ENCODE measurements at regions not wholly inside any gene's neighbourhood (a gene's known extent, or its start where the extent isn't known, plus 50 kb on each side); places are given as distances from the start of the nearest gene placed in this dataset.
"Not testable (repeated sequence)": the region's sequence is repeated elsewhere in the genome, so short reads cannot be mapped to it uniquely, and the experiment has no call there.

GRCh38 chr1:10947181-10947580 lies 65.3 kb upstream of the TARDBP start:
- H3K27ac Mint-ChIP-seq = no peak overlapping the region
- Histone ChIP-seq H3K36me3 (ENCODE audit: control insufficient read depth in 2 of 3, insufficient read depth in 3 of 3, low read length in 3 of 3) (no peaks in the 10 kb centered on the region), H3K9me3 (ENCODE audit: control insufficient read depth in 2 of 3, low read length in 3 of 3) (no peaks in the 10 kb centered on the region), H3K27ac (ENCODE audit: low read depth, low read length) (no peak overlapping the region), H3K27me3 (ENCODE audit: control insufficient read depth in 2 of 2, insufficient read depth in 2 of 2, low read length in 2 of 2) (no peaks in the 10 kb centered on the region), H3K4me1 (ENCODE audit: control insufficient read depth in 2 of 2, insufficient read depth in 2 of 2, low read length in 2 of 2) (peaks cover 0 to 1% of the 10 kb centered on the region in 2 donors), H3K4me3 (ENCODE audit: low read length) (no peak overlapping the region)
- ATAC-seq (no peak), DNase-seq (no peak)
- no peaks in the 10 kb centered on the region for H3K36me3 Mint-ChIP-seq
- intact Hi-C loops (cut with micrococcal nuclease) = no loop called here
- POLR2A ChIA-PET = no interaction called here
- no peak overlapping the region for H3K4me3 Mint-ChIP-seq
- H3K4me1 Mint-ChIP-seq = peaks cover 0 to 11% (median 7%) of the 10 kb centered on the region in 7 donors
- CTCF ChIA-PET = no interaction called here
- peaks cover 19 to 41% (median 21%) of the 10 kb centered on the region in 5 donors for H3K27me3 Mint-ChIP-seq
- no peaks in the 10 kb centered on the region for H3K9me3 Mint-ChIP-seq

GRCh38 chr1:10947691-10948462 lies 64.6 kb upstream of the TARDBP start:
- Mint-ChIP-seq H3K27me3 (peaks cover 19 to 38% (median 21%) of the 10 kb centered on the region in 5 donors), H3K4me3 (no peak overlapping the region), H3K9me3 (no peaks in the 10 kb centered on the region), H3K4me1 (peaks cover 0 to 8% (median 7%) of the 10 kb centered on the region in 7 donors), H3K36me3 (no peaks in the 10 kb centered on the region), H3K27ac (no peak overlapping the region)
- intact Hi-C loops (cut with micrococcal nuclease) = no loop called here
- H3K4me3 ChIP-seq (ENCODE audit: low read length) = no peak overlapping the region
- CTCF ChIA-PET = no interaction called here
- H3K4me1 ChIP-seq (ENCODE audit: control insufficient read depth in 2 of 2, insufficient read depth in 2 of 2, low read length in 2 of 2) = no peaks in the 10 kb centered on the region
- ATAC-seq (no peak), DNase-seq (no peak)
- no peaks in the 10 kb centered on the region for H3K36me3 ChIP-seq (ENCODE audit: control insufficient read depth in 2 of 3, insufficient read depth in 3 of 3, low read length in 3 of 3)
- H3K27ac ChIP-seq (ENCODE audit: low read depth, low read length) = no peak overlapping the region
- POLR2A ChIA-PET = no interaction called here
- no peaks in the 10 kb centered on the region for H3K9me3 ChIP-seq (ENCODE audit: control insufficient read depth in 2 of 3, low read length in 3 of 3)
- no peaks in the 10 kb centered on the region for H3K27me3 ChIP-seq (ENCODE audit: control insufficient read depth in 2 of 2, insufficient read depth in 2 of 2, low read length in 2 of 2)

GRCh38 chr1:10948463-10948775 lies 64.0 kb upstream of the TARDBP start:
- Mint-ChIP-seq H3K27ac (no peak overlapping the region), H3K36me3 (no peaks in the 10 kb centered on the region), H3K27me3 (peaks cover 16 to 35% (median 18%) of the 10 kb centered on the region in 5 donors), H3K4me1 (peaks cover 0 to 8% (median 7%) of the 10 kb centered on the region in 7 donors), H3K4me3 (no peak overlapping the region), H3K9me3 (no peaks in the 10 kb centered on the region)
- Histone ChIP-seq H3K36me3 (ENCODE audit: control insufficient read depth in 2 of 3, insufficient read depth in 3 of 3, low read length in 3 of 3) (no peaks in the 10 kb centered on the region), H3K9me3 (ENCODE audit: control insufficient read depth in 2 of 3, low read length in 3 of 3) (no peaks in the 10 kb centered on the region), H3K27me3 (ENCODE audit: control insufficient read depth in 2 of 2, insufficient read depth in 2 of 2, low read length in 2 of 2) (no peaks in the 10 kb centered on the region), H3K27ac (ENCODE audit: low read depth, low read length) (no peak overlapping the region), H3K4me1 (ENCODE audit: control insufficient read depth in 2 of 2, insufficient read depth in 2 of 2, low read length in 2 of 2) (no peaks in the 10 kb centered on the region), H3K4me3 (ENCODE audit: low read length) (no peak overlapping the region)
- CTCF ChIA-PET = no interaction called here
- POLR2A ChIA-PET = no interaction called here
- ATAC-seq (no peak), DNase-seq (no peak)
- intact Hi-C loops (cut with micrococcal nuclease) = no loop called here

GRCh38 chr1:10950316-10951172 lies 61.9 kb upstream of the TARDBP start:
- Mint-ChIP-seq H3K27me3 (peaks cover 2 to 17% (median 4%) of the 10 kb centered on the region in 5 donors), H3K36me3 (no peaks in the 10 kb centered on the region), H3K9me3 (no peaks in the 10 kb centered on the region), H3K4me3 (no peak overlapping the region), H3K4me1 (no peaks in the 10 kb centered on the region), H3K27ac (no peak overlapping the region)
- Histone ChIP-seq H3K9me3 (ENCODE audit: control insufficient read depth in 2 of 3, low read length in 3 of 3) (no peaks in the 10 kb centered on the region), H3K27me3 (ENCODE audit: control insufficient read depth in 2 of 2, insufficient read depth in 2 of 2, low read length in 2 of 2) (no peaks in the 10 kb centered on the region), H3K4me3 (ENCODE audit: low read length) (no peak overlapping the region), H3K36me3 (ENCODE audit: control insufficient read depth in 2 of 3, insufficient read depth in 3 of 3, low read length in 3 of 3) (no peaks in the 10 kb centered on the region), H3K27ac (ENCODE audit: low read depth, low read length) (no peak overlapping the region), H3K4me1 (ENCODE audit: control insufficient read depth in 2 of 2, insufficient read depth in 2 of 2, low read length in 2 of 2) (no peaks in the 10 kb centered on the region)
- intact Hi-C loops (cut with micrococcal nuclease) = no loop called here
- ChIA-PET CTCF (interaction anchor here (0.8 kb wide), 1 partner anchor 1975 kb away, joined by 3 read pairs; no protein-coding TSS in a partner anchor), POLR2A (no interaction called here)
- ATAC-seq = no peak
- no peak for DNase-seq

- intact Hi-C loops (cut with micrococcal nuclease); CTCF ChIA-PET; H3K36me3 ChIP-seq (ENCODE audit: control insufficient read depth in 2 of 3, insufficient read depth in 3 of 3, low read length in 3 of 3); H3K4me1 ChIP-seq (ENCODE audit: control insufficient read depth in 2 of 2, insufficient read depth in 2 of 2, low read length in 2 of 2); H3K27ac Mint-ChIP-seq; H3K27me3 ChIP-seq (ENCODE audit: control insufficient read depth in 2 of 2, insufficient read depth in 2 of 2, low read length in 2 of 2); H3K27ac ChIP-seq (ENCODE audit: low read depth, low read length); H3K4me1 Mint-ChIP-seq; H3K9me3 Mint-ChIP-seq; DNase-seq; H3K4me3 ChIP-seq (ENCODE audit: low read length); H3K36me3 Mint-ChIP-seq; POLR2A ChIA-PET; H3K9me3 ChIP-seq (ENCODE audit: control insufficient read depth in 2 of 3, low read length in 3 of 3); ATAC-seq; H3K4me3 Mint-ChIP-seq: not testable (repeated sequence)
- peaks cover 0 to 10% (median 0%) of the 10 kb centered on the region in 5 donors for H3K27me3 Mint-ChIP-seq
Measured at GRCh38 chr1:10951298-10951697, 61.2 kb upstream of the TARDBP start.

- Mint-ChIP-seq H3K27ac (no peak overlapping the region), H3K4me1 (no peaks in the 10 kb centered on the region), H3K36me3 (no peaks in the 10 kb centered on the region), H3K9me3 (no peaks in the 10 kb centered on the region), H3K4me3 (no peak overlapping the region), H3K27me3 (peaks cover 0 to 10% (median 0%) of the 10 kb centered on the region in 5 donors)
- H3K27me3 ChIP-seq (ENCODE audit: control insufficient read depth in 2 of 2, insufficient read depth in 2 of 2, low read length in 2 of 2) = no peaks in the 10 kb centered on the region
- no peak for ATAC-seq
- no peaks in the 10 kb centered on the region for H3K4me1 ChIP-seq (ENCODE audit: control insufficient read depth in 2 of 2, insufficient read depth in 2 of 2, low read length in 2 of 2)
- H3K36me3 ChIP-seq (ENCODE audit: control insufficient read depth in 2 of 3, insufficient read depth in 3 of 3, low read length in 3 of 3) = no peaks in the 10 kb centered on the region
- ChIA-PET CTCF (no interaction called here), POLR2A (no interaction called here)
- no peaks in the 10 kb centered on the region for H3K9me3 ChIP-seq (ENCODE audit: control insufficient read depth in 2 of 3, low read length in 3 of 3)
- no peak overlapping the region for H3K4me3 ChIP-seq (ENCODE audit: low read length)
- no peak for DNase-seq
- intact Hi-C loops (cut with micrococcal nuclease) = no loop called here
- H3K27ac ChIP-seq (ENCODE audit: low read depth, low read length) = no peak overlapping the region
Measured at GRCh38 chr1:10951961-10952360, 60.5 kb upstream of the TARDBP start.
